ENCODE measurements at regions not wholly inside any gene's neighbourhood (a gene's known extent, or its start where the extent isn't known, plus 50 kb on each side); places are given as distances from the start of the nearest gene placed in this dataset.

DNA sequence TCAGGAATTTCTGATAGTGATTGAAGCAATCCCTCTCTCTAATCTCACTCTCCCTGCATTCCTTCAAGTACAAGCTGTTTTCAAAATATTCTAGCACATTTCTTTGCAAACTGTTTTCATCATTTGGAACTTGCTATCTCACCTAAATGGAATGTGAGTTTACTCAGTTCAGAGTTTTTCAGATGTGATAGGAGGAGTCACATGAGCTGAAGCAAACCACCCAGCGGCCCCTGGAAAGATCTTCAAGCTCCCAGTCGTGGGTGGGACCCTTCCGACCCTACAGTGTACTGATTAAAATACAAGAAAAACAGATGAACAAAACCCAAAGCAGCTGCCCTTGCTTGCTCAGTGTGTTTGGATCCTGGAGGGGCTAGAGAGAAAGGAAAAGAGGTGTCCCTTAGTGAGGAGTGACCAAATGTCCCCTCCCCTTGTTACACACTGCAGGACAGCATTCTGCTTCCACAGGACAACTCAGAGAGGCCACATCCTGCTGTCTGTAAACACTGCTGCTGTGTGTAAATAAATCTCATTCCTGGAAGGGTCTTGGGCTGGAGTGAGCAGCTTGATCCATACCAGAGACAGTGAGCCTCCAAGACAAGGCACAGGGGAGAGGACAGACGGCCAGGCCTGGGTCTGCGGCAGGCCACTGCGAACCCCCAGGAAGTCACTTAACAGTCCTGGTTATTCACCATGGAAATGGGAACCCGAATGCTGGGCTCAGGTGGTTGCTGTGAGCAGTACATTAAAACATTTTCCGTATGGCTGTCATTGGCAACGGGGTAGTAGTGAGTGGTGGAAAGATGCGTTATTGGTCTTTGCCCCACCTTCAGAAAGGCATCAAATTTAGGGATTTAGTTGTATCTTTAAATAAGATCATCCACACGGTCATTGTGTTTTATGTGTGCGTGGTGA is 229.2 kb downstream of the RHOU start:
- Histone ChIP-seq H3K4me3 (replicated peaks; ENCODE audit: low read depth, low read length) (no peak overlapping the region), H3K36me3 (ENCODE audit: control insufficient read depth, insufficient read depth, low read length) (no peaks in the 10 kb centered on the region), H3K27me3 (replicated peaks; ENCODE audit: control insufficient read depth, insufficient read depth, low read length) (peaks cover 2% of the 10 kb centered on the region; the same call in 1 of the 2 replicates)
- TF ChIP-seq, protein P1, sequence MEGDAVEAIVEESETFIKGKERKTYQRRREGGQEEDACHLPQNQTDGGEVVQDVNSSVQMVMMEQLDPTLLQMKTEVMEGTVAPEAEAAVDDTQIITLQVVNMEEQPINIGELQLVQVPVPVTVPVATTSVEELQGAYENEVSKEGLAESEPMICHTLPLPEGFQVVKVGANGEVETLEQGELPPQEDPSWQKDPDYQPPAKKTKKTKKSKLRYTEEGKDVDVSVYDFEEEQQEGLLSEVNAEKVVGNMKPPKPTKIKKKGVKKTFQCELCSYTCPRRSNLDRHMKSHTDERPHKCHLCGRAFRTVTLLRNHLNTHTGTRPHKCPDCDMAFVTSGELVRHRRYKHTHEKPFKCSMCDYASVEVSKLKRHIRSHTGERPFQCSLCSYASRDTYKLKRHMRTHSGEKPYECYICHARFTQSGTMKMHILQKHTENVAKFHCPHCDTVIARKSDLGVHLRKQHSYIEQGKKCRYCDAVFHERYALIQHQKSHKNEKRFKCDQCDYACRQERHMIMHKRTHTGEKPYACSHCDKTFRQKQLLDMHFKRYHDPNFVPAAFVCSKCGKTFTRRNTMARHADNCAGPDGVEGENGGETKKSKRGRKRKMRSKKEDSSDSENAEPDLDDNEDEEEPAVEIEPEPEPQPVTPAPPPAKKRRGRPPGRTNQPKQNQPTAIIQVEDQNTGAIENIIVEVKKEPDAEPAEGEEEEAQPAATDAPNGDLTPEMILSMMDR (IDR thresholded peaks at IDR 0.05; ENCODE audit: insufficient read depth, low read length, poor library complexity, severe bottlenecking) = no peak
- DNase-seq (ENCODE audit: extremely low read depth, insufficient read length) = no peak

DNA sequence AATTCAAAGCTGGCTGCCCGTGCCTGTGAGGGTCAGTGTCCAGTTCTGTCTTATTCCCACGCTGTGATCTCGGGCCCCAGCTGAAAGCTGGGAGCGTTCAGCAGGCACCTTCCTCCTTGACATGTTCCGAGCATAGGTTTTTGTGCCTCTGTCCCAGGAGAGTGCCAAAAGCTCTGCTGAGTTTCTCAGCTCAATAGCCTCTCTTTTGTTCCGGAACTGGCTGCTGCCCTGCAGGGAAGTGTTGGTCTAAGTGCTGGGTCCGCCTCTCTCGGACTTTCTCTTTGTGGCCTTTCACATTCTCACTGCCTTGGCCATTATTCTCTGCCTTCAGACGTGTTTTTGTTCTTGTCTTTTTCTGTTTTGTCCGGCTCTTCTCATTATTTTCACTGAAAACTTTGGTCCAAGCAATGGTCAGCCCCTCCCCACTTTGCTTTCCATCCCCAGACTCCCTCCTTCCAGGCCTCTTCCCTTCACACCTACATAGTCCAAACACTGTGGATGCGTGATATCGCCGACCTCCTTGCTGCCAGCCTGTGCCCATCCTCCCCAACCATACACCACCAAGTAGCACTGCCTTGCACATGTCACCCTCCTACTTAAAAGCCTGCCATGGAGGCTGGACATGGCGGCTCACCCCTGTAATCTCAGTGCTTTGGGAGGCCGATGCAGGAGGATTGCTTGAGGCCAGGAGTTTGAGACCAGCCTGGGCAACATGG is 233.8 kb downstream of the RHOU start:
- Histone ChIP-seq H3K4me3 (replicated peaks; ENCODE audit: low read depth, low read length) (no peak overlapping the region), H3K36me3 (ENCODE audit: control insufficient read depth, insufficient read depth, low read length) (no peaks in the 10 kb centered on the region), H3K27me3 (replicated peaks; ENCODE audit: control insufficient read depth, insufficient read depth, low read length) (peaks cover 2% of the 10 kb centered on the region; the same call in 1 of the 2 replicates)
- no peak for DNase-seq (ENCODE audit: extremely low read depth, insufficient read length)
- TF ChIP-seq, protein P1 (IDR thresholded peaks at IDR 0.05; ENCODE audit: insufficient read depth, low read length, poor library complexity, severe bottlenecking) = no peak

DNA sequence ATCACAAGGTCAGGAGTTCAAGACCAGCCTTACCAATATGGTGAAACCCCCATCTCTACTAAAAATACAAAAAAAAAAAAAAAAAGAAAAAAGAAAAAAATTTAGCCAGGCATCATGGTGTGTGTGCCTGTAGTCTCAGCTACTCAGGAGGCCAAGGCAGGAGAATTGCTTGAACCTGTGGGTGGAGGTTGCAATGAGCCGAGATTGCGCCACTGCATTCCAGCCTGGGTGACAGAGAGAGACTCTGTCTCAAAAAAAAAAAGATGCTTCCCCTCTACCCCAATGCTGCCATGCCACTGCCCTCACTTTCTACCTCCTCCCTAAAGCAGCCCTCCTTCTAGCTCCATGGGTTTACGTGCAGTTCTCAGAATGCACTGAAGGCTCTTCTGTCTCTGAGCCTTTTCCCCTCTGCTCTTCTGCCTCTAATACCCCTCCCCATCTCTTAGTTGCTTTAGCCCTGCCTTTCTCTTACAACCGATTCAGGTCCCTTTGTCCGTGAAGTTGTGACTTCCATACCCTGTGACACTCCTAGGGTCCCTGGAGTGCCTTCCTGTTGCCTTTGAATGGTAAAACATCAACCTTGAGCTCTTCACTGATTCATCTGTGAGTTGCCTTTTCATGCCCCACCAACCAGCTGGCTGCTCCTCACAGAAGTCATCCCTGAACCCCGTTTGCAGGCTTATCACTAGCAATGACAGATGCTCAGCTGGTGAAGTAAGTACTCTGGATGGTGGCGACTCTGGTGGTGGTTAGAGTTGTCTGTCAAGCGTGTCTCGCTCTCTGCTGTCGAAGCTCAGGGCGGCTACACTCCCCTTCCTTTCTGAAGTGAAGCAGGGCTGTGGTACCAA is 234.9 kb downstream of the RHOU start:
- Histone ChIP-seq H3K36me3 (ENCODE audit: control insufficient read depth, insufficient read depth, low read length) (no peaks in the 10 kb centered on the region), H3K4me3 (replicated peaks; ENCODE audit: low read depth, low read length) (no peak overlapping the region), H3K27me3 (replicated peaks; ENCODE audit: control insufficient read depth, insufficient read depth, low read length) (peaks cover 1% of the 10 kb centered on the region)
- TF ChIP-seq, protein P1 (IDR thresholded peaks at IDR 0.05; ENCODE audit: insufficient read depth, low read length, poor library complexity, severe bottlenecking) = no peak
- DNase-seq (ENCODE audit: extremely low read depth, insufficient read length) = no peak

DNA sequence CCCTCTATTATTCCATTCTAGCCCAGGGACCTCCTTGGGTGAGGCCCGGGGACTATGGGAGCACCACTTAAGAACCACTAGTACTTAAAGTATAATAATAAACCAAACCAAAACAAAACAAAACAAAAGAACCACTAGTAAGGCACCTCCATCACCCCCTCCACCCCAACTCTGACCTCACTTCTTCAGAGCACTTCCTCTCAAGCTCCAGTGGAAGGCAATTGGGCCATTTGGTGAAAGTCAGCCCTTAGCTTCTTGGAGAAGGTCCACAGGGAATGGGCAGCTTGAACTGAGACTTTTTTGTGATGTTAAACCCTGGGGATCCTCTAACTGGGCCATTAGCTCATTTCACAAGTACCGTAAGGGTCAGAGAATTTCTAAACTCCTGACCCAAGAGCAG is 237.3 kb downstream of the RHOU start:
- Histone ChIP-seq H3K27me3 (replicated peaks; ENCODE audit: control insufficient read depth, insufficient read depth, low read length) (peaks cover 1% of the 10 kb centered on the region), H3K4me3 (replicated peaks; ENCODE audit: low read depth, low read length) (no peak overlapping the region), H3K36me3 (ENCODE audit: control insufficient read depth, insufficient read depth, low read length) (no peaks in the 10 kb centered on the region)
- DNase-seq (ENCODE audit: extremely low read depth, insufficient read length) = no peak
- TF ChIP-seq, protein P1 (IDR thresholded peaks at IDR 0.05; ENCODE audit: insufficient read depth, low read length, poor library complexity, severe bottlenecking) = no peak

DNA sequence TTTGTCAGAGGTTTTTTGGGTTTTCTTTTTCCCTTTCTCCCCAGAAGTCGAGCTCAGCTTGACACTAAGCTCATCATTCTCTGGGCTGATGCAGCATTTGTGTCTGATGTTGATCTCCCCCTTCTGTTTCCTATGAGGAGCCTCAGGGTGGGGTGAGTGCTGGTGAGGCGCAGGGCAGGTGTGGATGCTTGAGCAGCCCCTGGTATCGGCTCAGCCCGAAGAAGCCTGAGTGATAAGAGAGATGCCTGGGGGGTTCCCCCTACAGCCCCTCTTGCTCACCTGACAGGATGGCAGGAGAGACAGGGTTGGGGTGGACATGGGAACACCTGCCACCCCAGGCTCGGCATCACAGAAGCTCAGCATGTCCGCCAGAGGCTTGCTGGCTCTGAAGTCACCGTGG is 239.0 kb downstream of the RHOU start:
- TF ChIP-seq, protein P1 (IDR thresholded peaks at IDR 0.05; ENCODE audit: insufficient read depth, low read length, poor library complexity, severe bottlenecking) = no peak
- Histone ChIP-seq H3K27me3 (replicated peaks; ENCODE audit: control insufficient read depth, insufficient read depth, low read length) (peaks cover 1% of the 10 kb centered on the region), H3K4me3 (replicated peaks; ENCODE audit: low read depth, low read length) (no peak overlapping the region), H3K36me3 (ENCODE audit: control insufficient read depth, insufficient read depth, low read length) (no peaks in the 10 kb centered on the region)
- DNase-seq (ENCODE audit: extremely low read depth, insufficient read length) = no peak
